ENCODE measurements at regions not wholly inside any gene's neighbourhood (a gene's known extent, or its start where the extent isn't known, plus 50 kb on each side); places are given as distances from the start of the nearest gene placed in this dataset.

DNA sequence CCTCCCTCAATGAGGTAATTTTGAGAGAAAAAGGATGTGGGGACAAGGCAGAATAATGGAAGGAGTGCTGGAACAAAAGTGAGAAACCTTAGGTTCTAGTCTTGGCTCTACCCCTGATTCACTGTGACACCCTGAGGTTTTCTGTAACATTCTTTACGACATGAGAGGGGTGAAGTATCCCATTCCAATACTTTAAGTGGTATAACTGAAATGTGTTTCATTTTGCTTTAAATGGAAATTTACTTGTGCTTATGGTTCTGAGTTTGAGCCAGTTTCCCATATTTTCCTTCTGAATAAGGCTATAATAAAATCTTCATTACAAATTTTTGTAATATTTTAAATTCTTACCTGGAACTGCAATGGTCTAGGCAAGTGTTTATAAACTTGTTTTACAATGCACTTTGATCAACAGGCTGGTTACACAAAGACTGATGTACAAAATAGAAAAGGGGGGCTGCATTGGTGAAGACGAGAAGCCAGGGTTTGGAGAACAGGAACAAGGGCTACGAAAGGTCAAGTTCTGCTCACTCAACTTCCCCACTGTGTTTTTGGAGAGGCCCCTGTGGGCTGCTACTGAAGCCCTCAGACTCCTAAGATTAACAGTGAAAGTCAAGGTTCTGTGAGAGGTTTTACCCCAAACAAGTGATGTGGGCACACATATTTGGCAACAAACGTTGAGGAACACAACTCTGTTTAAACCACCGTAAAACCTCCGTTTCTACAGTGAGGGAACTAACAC is 171.9 kb upstream of the ELL2 start:
- 63 to 69% methylated on average over 6 of the region's 6 CpGs for WGBS, 2 donors

GRCh38 chr5:96129276-96129675 is 167.6 kb upstream of the ELL2 start:
- 86 to 94% methylated on average over 1 of the region's 1 CpG for WGBS, 2 donors
- Histone ChIP-seq H3K9me3 (no peaks in the 10 kb centered on the region), H3K4me1 (peaks cover 0 to 4% (median 0%) of the 10 kb centered on the region in 4 donors), H3K36me3 (no peaks in the 10 kb centered on the region), H3K27me3 (no peaks in the 10 kb centered on the region), H3K27ac (no peak overlapping the region), H3K4me3 (no peak overlapping the region)
- TF ChIP-seq, protein P1, sequence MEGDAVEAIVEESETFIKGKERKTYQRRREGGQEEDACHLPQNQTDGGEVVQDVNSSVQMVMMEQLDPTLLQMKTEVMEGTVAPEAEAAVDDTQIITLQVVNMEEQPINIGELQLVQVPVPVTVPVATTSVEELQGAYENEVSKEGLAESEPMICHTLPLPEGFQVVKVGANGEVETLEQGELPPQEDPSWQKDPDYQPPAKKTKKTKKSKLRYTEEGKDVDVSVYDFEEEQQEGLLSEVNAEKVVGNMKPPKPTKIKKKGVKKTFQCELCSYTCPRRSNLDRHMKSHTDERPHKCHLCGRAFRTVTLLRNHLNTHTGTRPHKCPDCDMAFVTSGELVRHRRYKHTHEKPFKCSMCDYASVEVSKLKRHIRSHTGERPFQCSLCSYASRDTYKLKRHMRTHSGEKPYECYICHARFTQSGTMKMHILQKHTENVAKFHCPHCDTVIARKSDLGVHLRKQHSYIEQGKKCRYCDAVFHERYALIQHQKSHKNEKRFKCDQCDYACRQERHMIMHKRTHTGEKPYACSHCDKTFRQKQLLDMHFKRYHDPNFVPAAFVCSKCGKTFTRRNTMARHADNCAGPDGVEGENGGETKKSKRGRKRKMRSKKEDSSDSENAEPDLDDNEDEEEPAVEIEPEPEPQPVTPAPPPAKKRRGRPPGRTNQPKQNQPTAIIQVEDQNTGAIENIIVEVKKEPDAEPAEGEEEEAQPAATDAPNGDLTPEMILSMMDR (IDR thresholded peaks at IDR 0.05): no peak
- TF ChIP-seq POLR2A (IDR thresholded peaks at IDR 0.05) (no peak), POLR2AphosphoS5 (IDR thresholded peaks at IDR 0.05) (no peak), EP300 (IDR thresholded peaks at IDR 0.05) (no peak)
- ATAC-seq (ENCODE audit: low FRiP score in 2 of 2): no peak
- DNase-seq: no peak

More for the DNA sequence above, 171.9 kb upstream of the ELL2 start:
- TF ChIP-seq POLR2A (IDR thresholded peaks at IDR 0.05) (no peak), EP300 (IDR thresholded peaks at IDR 0.05) (no peak), POLR2AphosphoS5 (IDR thresholded peaks at IDR 0.05) (no peak)
- TF ChIP-seq, protein P1 (IDR thresholded peaks at IDR 0.05): no peak
- H3K36me3 ChIP-seq: no peaks in the 10 kb centered on the region
- H3K27ac ChIP-seq: no peak overlapping the region
- H3K4me3 ChIP-seq: no peak overlapping the region
- H3K27me3 ChIP-seq: no peaks in the 10 kb centered on the region
- no peak for ATAC-seq (ENCODE audit: low FRiP score in 2 of 2)
- H3K4me1 ChIP-seq: no peaks in the 10 kb centered on the region
- DNase-seq: no peak
- H3K9me3 ChIP-seq: no peaks in the 10 kb centered on the region

DNA sequence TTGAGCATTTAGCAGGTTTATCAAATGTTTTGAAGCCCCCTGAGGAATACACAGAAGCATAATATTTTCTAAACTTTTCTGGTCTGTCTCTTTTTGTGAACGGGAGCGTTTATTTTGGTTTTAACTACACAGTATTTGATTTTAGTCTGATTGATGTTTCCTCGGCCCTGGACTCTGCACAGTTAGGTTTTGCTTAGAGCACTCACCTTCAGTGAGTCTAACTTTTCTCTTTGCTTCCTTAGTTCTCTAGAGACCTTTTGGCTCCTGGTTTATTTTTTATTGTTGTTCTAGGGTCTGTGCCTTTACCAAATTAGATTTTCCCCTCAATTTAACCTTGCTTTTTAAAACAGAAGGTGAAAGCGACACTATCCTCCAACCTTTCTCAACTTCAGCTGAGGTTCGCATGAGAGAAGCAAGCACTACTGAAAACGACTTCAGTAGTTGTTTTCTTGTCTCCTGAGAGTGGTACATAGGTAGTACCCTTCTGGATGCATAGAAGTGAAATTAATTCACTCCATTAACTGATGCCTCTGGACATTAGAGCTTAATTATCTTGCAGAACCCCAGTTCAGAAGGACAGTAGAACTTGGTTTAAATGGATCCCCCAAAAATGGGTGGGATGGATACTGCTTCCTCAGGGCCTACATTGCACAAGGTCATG is 166.7 kb upstream of the ELL2 start:
- 79 to 83% methylated on average over 6 of the region's 6 CpGs for WGBS, 2 donors
- Histone ChIP-seq H3K9me3 (no peaks in the 10 kb centered on the region), H3K27ac (no peak overlapping the region), H3K27me3 (no peaks in the 10 kb centered on the region), H3K4me1 (peaks cover 0 to 4% (median 0%) of the 10 kb centered on the region in 4 donors), H3K4me3 (no peak overlapping the region), H3K36me3 (no peaks in the 10 kb centered on the region)
- no peak for TF ChIP-seq POLR2A (IDR thresholded peaks at IDR 0.05)
- TF ChIP-seq EP300 (IDR thresholded peaks at IDR 0.05): no peak
- TF ChIP-seq, protein P1 (IDR thresholded peaks at IDR 0.05): no peak
- no peak for TF ChIP-seq POLR2AphosphoS5 (IDR thresholded peaks at IDR 0.05)
- no peak for ATAC-seq (ENCODE audit: low FRiP score in 2 of 2)
- DNase-seq: no peak

DNA sequence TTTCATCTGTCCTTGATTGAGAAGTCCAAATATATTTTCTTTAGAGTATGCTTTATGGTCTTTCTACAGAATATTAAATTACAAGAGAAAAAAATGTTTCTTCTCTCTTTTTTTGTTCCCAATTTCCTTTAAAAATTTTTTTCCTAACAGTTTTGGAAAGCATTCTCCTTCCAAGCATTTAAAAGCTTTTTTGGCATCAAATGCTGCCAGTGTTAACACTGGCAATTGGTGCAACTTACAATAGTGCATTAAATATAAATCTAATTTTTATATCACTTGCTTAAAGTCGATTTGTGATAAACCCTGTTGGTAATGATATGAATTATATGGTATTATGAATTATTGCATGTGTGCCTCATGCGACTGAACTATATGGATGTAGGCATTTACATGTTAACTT is 165.9 kb upstream of the ELL2 start:
- TF ChIP-seq, protein P1 (IDR thresholded peaks at IDR 0.05): no peak
- TF ChIP-seq POLR2AphosphoS5 (IDR thresholded peaks at IDR 0.05) (no peak), EP300 (IDR thresholded peaks at IDR 0.05) (no peak), POLR2A (IDR thresholded peaks at IDR 0.05) (no peak)
- Histone ChIP-seq H3K36me3 (no peaks in the 10 kb centered on the region), H3K27me3 (no peaks in the 10 kb centered on the region), H3K4me3 (no peak overlapping the region), H3K4me1 (peaks cover 0 to 4% (median 0%) of the 10 kb centered on the region in 4 donors), H3K27ac (no peak overlapping the region), H3K9me3 (no peaks in the 10 kb centered on the region)
- ATAC-seq (ENCODE audit: low FRiP score in 2 of 2): no peak
- no peak for DNase-seq
- 72 to 77% methylated on average over 2 of the region's 2 CpGs for WGBS, 2 donors
